ENCODE measurements at regions not wholly inside any gene's neighbourhood (a gene's known extent, or its start where the extent isn't known, plus 50 kb on each side); places are given as distances from the start of the nearest gene placed in this dataset.

DNA sequence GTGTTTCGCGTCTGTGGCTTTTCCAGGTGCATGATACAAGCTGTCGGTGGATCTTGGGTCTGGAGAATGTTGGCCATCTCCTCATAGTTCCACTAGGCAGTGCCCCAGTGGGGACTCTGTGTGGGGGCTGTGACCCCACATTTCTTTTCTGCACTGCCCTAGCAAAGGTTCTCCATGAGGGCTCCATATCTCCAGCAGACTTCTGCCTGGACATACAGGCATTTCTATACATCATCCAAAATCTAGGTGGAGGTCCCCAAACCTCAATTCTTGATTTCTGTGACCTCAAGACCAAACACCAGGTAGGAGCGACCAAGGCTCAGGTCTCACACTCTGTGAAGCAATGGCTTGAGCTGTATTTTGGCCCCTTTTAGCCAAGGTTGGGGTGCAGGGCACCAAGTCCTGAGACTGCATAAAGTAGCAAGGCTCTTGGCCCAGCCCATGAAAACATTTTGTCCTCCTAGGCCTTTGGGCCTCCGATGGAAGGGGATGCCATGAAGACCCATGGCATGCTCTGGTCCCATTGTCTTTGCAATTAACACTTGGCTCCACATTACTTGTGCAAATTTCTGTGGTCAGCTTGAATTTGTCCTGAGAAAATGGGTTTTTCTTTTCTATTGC, 615.3 kb downstream of the ZBBX start:
- Mint-ChIP-seq H3K36me3 (ENCODE audit: low read depth, unreplicated experiment) (no peaks in the 10 kb centered on the region), H3K4me1 (ENCODE audit: unreplicated experiment) (no peaks in the 10 kb centered on the region), H3K27me3 (ENCODE audit: unreplicated experiment) (no peaks in the 10 kb centered on the region), H3K4me3 (ENCODE audit: unreplicated experiment) (no peak overlapping the region), H3K9me3 (ENCODE audit: unreplicated experiment) (peaks cover 11% of the 10 kb centered on the region), H3K27ac (ENCODE audit: unreplicated experiment) (no peak overlapping the region)
- no peak for DNase-seq (ENCODE audit: low spot score)
- no peak for TF ChIP-seq CTCF (IDR thresholded peaks at IDR 0.05; ENCODE audit: unreplicated experiment)

DNA sequence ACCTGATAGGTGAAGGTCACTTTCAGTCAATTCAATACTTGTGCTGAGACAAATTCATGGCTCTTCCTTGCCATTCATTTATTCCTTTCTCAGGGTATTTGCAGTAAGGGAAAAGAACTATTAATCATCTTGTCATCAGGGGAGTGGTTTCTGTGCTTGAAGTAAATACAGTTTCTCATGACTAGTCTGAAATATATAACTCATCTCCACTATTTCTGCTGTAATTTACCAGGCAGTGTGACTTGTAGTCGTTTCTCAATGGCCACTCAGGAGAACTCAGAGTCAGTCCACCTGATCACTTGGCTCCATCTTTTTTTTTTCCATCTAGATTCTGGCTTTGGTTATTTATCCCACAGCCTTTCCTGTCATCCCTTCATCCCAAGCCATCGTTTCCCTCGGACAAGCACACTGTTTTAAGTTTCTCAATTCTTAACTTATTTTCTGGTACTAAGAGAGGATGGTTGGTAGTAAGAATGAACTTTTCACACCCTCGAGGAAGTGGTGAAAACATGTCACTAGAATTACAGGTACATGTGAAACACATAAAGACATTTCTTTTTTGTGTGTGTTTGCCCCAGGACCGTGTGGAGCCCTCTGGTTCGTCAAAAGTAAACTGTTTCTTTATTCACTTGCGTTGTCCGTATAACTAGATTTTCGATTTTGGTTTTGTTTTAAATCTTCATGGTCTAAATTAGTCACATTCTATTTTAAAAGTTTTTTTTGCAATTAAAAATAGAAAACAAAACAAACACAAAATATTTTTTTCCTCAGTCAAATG, 620.2 kb downstream of the ZBBX start:
- DNase-seq (ENCODE audit: low spot score): no peak
- Mint-ChIP-seq H3K27me3 (ENCODE audit: unreplicated experiment) (no peaks in the 10 kb centered on the region), H3K9me3 (ENCODE audit: unreplicated experiment) (peaks cover 6% of the 10 kb centered on the region), H3K4me1 (ENCODE audit: unreplicated experiment) (no peaks in the 10 kb centered on the region), H3K36me3 (ENCODE audit: low read depth, unreplicated experiment) (no peaks in the 10 kb centered on the region), H3K27ac (ENCODE audit: unreplicated experiment) (no peak overlapping the region), H3K4me3 (ENCODE audit: unreplicated experiment) (no peak overlapping the region)
- no peak for TF ChIP-seq CTCF (IDR thresholded peaks at IDR 0.05; ENCODE audit: unreplicated experiment)

DNA sequence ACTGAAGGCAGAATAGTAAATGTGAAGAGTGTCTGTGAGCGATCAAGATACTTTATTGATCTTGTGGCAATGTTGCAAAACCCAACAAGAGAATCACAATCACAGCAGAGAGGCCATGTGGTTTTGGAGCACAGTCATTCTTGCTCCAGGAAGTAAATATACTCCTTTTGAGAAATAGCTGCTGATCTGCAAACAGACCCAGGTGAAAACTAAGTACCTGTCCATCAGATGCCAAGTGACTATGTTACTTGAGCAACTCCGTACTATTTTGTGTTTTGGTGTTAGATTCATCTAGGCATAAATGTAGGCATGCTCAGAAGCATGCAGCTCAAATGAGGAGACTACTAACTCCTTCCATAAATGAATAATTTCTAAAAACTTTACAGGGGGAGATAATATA, 627.9 kb downstream of the ZBBX start:
- Mint-ChIP-seq H3K36me3 (ENCODE audit: low read depth, unreplicated experiment) (no peaks in the 10 kb centered on the region), H3K27me3 (ENCODE audit: unreplicated experiment) (no peaks in the 10 kb centered on the region), H3K9me3 (ENCODE audit: unreplicated experiment) (no peaks in the 10 kb centered on the region), H3K4me3 (ENCODE audit: unreplicated experiment) (no peak overlapping the region), H3K27ac (ENCODE audit: unreplicated experiment) (no peak overlapping the region), H3K4me1 (ENCODE audit: unreplicated experiment) (no peaks in the 10 kb centered on the region)
- no peak for DNase-seq (ENCODE audit: low spot score)
- no peak for TF ChIP-seq CTCF (IDR thresholded peaks at IDR 0.05; ENCODE audit: unreplicated experiment)

- Mint-ChIP-seq H3K27me3 (ENCODE audit: unreplicated experiment) (no peaks in the 10 kb centered on the region), H3K4me1 (ENCODE audit: unreplicated experiment) (no peaks in the 10 kb centered on the region), H3K9me3 (ENCODE audit: unreplicated experiment) (no peaks in the 10 kb centered on the region), H3K36me3 (ENCODE audit: low read depth, unreplicated experiment) (no peaks in the 10 kb centered on the region), H3K27ac (ENCODE audit: unreplicated experiment) (no peak overlapping the region), H3K4me3 (ENCODE audit: unreplicated experiment) (no peak overlapping the region)
- no peak for TF ChIP-seq CTCF (IDR thresholded peaks at IDR 0.05; ENCODE audit: unreplicated experiment)
- DNase-seq (ENCODE audit: low spot score): no peak
Observed at GRCh38 chr3:166743481-166744134, 636.5 kb downstream of the ZBBX start.

GRCh38 chr3:166734734-166735133, 645.4 kb downstream of the ZBBX start:
- no peak for TF ChIP-seq CTCF (IDR thresholded peaks at IDR 0.05; ENCODE audit: unreplicated experiment)
- H3K4me1 Mint-ChIP-seq (ENCODE audit: unreplicated experiment): no peaks in the 10 kb centered on the region
- H3K9me3 Mint-ChIP-seq (ENCODE audit: unreplicated experiment): no peaks in the 10 kb centered on the region
- DNase-seq (ENCODE audit: low spot score): no peak
- H3K27me3 Mint-ChIP-seq (ENCODE audit: unreplicated experiment): no peaks in the 10 kb centered on the region
- no peak overlapping the region for H3K4me3 Mint-ChIP-seq (ENCODE audit: unreplicated experiment)
- H3K36me3 Mint-ChIP-seq (ENCODE audit: low read depth, unreplicated experiment): no peaks in the 10 kb centered on the region
- no peak overlapping the region for H3K27ac Mint-ChIP-seq (ENCODE audit: unreplicated experiment)

Measured in endothelial cell (in vitro differentiated cells).